HCT116 (cell line): ENCODE measurements at regions not wholly inside any gene's neighbourhood (a gene's known extent, or its start where the extent isn't known, plus 50 kb on each side); places are given as distances from the start of the nearest gene placed in this dataset.

Source experiments
- ATAC-seq: fragments of 200-7000 bp; cut with Tn5 transposase; 2 replicates; pipeline ENCODE4 v1.9.1; 2020; ENCODE audit warnings: mild to moderate bottlenecking, moderate library complexity
- BruUV-seq: library from RNA; stranded (reverse); fragments of 400-500 nt; replicated peaks from 2 replicates; lab custom pipeline; 2021; lab: Mats Ljungman, UMichigan
- CTCF ChIA-PET: fragments of 300-600 bp; sonication (Branson Sonifier 250); formaldehyde crosslinking; loops from one replicate; lab custom pipeline; 2021; ENCODE audit warnings: antibody characterized with exemption; lab: Charles Lee
- POLR2A ChIA-PET: fragments of 300-600, 350-600 bp; sonication (Branson Sonifier 250); formaldehyde crosslinking; loops from one replicate; lab custom pipeline; 2021; ENCODE audit warnings: antibody characterized with exemption; lab: Charles Lee
- RAD21 ChIA-PET, 2 experiments: fragments of 300-600 bp; sonication (Branson Sonifier 250); formaldehyde crosslinking; loops; one replicate each; lab custom pipeline; 2023; ENCODE audit warnings: low total read pairs in 2 of 2; ENCODE audit not compliant: uncharacterized antibody in 2 of 2, unreplicated experiment in 2 of 2, low non-redundant PET in 1 of 2; lab: Charles Lee
- DNase-seq: peaks from one replicate; pipeline ENCODE4 v3.0.0-alpha.2; 2010; ENCODE audit warnings: low read depth, low spot score
- H2AFZ ChIP-seq: fragments of 200-600 bp; shearing (Covaris generic), sonication (generic); 2 replicates; pipeline ENCODE4 v1.6.1; 2017; ENCODE audit warnings: low read depth, mixed run types, mixed read lengths, antibody characterized with exemption, low read length; ENCODE audit not compliant: poor library complexity, severe bottlenecking
- H3K27ac ChIP-seq: 2 replicates; pipeline ENCODE4 v1.5.1; 2012; ENCODE audit warnings: low read depth, low read length
- H3K27me3 ChIP-seq: fragments of 200-600 bp; sonication (generic); 2 replicates; pipeline ENCODE4 v1.6.1; 2016; ENCODE audit warnings: mixed run types, low read length, mixed read lengths; ENCODE audit not compliant: insufficient read depth
- H3K36me3 ChIP-seq, 2 experiments: fragments of 200-500 bp in 1 of 2; fragments of 200-600 bp in 1 of 2; sonication (Bioruptor generic) in 1 of 2; sonication (generic) in 1 of 2; 2 replicates each; pipeline versions ENCODE4 v1.5.1 to v1.6.1; 2014 to 2016; ENCODE audit warnings: low read length in 2 of 2, inconsistent platforms in 1 of 2, mixed read lengths in 1 of 2, mixed run types in 1 of 2; ENCODE audit not compliant: insufficient read depth in 2 of 2, control insufficient read depth in 1 of 2
- H3K4me1 ChIP-seq, 2 experiments: fragments of 200-600 bp in 1 of 2; sonication (generic) in 1 of 2; 2 replicates each; pipeline versions ENCODE4 v1.5.1 to v1.6.1; 2012 to 2017; ENCODE audit warnings: low read length in 2 of 2, inconsistent platforms in 1 of 2, mild to moderate bottlenecking in 1 of 2, mixed read lengths in 1 of 2, mixed run types in 1 of 2, moderate library complexity in 1 of 2; ENCODE audit not compliant: insufficient read depth in 2 of 2, control insufficient read depth in 1 of 2
- H3K4me2 ChIP-seq: fragments of 200-600 bp; sonication (generic); 2 replicates; pipeline ENCODE4 v1.6.1; 2017; ENCODE audit warnings: mixed run types, low read length, mixed read lengths
- H3K4me3 ChIP-seq, 2 experiments: fragments of 200-600 bp in 1 of 2; sonication (generic) in 1 of 2; replicated peaks in 1 of 2; 2 replicates each; pipeline ENCODE4 v1.5.1; 2011 to 2016; ENCODE audit warnings: low read length in 2 of 2, control low read depth in 1 of 2, low read depth in 1 of 2, mild to moderate bottlenecking in 1 of 2, mixed read lengths in 1 of 2, mixed run types in 1 of 2
- H3K79me2 ChIP-seq: fragments of 200-600 bp; sonication (generic); 2 replicates; pipeline ENCODE4 v1.6.1; 2017; ENCODE audit warnings: mild to moderate bottlenecking, mixed run types, low read length, moderate library complexity, mixed read lengths; ENCODE audit not compliant: insufficient read depth
- H3K9ac ChIP-seq: fragments of 200-600 bp; sonication (generic); 2 replicates; pipeline ENCODE4 v1.6.1; 2016; ENCODE audit warnings: low read length, mixed read lengths
- H3K9me2 ChIP-seq: fragments of 200-600 bp; sonication (generic), shearing (Covaris generic); 2 replicates; pipeline ENCODE4 v1.6.1; 2017; ENCODE audit warnings: mixed run types, mild to moderate bottlenecking, moderate library complexity; ENCODE audit not compliant: insufficient read depth
- H3K9me3 ChIP-seq, 2 experiments: fragments of 200-500 bp in 1 of 2; fragments of 200-600 bp in 1 of 2; sonication (Bioruptor generic) in 1 of 2; sonication (generic) in 1 of 2; 2 replicates each; pipeline ENCODE4 v1.6.1; 2014 to 2017; ENCODE audit warnings: low read length in 2 of 2, mixed read lengths in 2 of 2, inconsistent platforms in 1 of 2, low read depth in 1 of 2, mild to moderate bottlenecking in 1 of 2, mixed run types in 1 of 2, moderate library complexity in 1 of 2; ENCODE audit not compliant: control insufficient read depth in 1 of 2, insufficient read depth in 1 of 2
- H4K20me1 ChIP-seq: fragments of 200-600 bp; sonication (generic), shearing (Covaris generic); 2 replicates; pipeline ENCODE4 v1.6.1; 2017; ENCODE audit warnings: mixed run types, mild to moderate bottlenecking, moderate library complexity; ENCODE audit not compliant: insufficient read depth
- CBX3 ChIP-seq: IDR thresholded peaks from 2 replicates; pipeline ENCODE4 v1.6.1; 2012; ENCODE audit warnings: low read depth
- EGR1 ChIP-seq: IDR thresholded peaks from 2 replicates; pipeline ENCODE4 v1.6.1; 2012; ENCODE audit warnings: low read depth
- ELF1 ChIP-seq: IDR thresholded peaks from 2 replicates; pipeline ENCODE4 v1.6.1; 2012; ENCODE audit warnings: low read depth, borderline replicate concordance
- EZH2 ChIP-seq: fragments of 200-600 bp; sonication (generic); IDR thresholded peaks from 2 replicates; pipeline ENCODE4 v1.6.1; 2017; ENCODE audit warnings: antibody characterized with exemption, mixed run types
- EZH2phosphoT487 ChIP-seq: fragments of 200-600 bp; IDR thresholded peaks from 2 replicates; pipeline ENCODE4 v1.6.1; 2018; ENCODE audit warnings: antibody characterized with exemption, borderline replicate concordance
- FOSL1 ChIP-seq: IDR thresholded peaks from 2 replicates; pipeline ENCODE4 v1.6.1; 2012; ENCODE audit warnings: low read depth
- JUND ChIP-seq: IDR thresholded peaks from 2 replicates; pipeline ENCODE4 v1.6.1; 2012
- MAX ChIP-seq: IDR thresholded peaks from 2 replicates; pipeline ENCODE4 v1.6.1; 2012
- POLR2A ChIP-seq: IDR thresholded peaks from 2 replicates; pipeline ENCODE4 v1.7.0; 2011; ENCODE audit warnings: borderline replicate concordance; ENCODE audit not compliant: insufficient read depth, insufficient read length; ENCODE audit errors: extremely low read depth
- REST ChIP-seq: IDR thresholded peaks from 2 replicates; pipeline ENCODE4 v1.6.1; 2012; ENCODE audit warnings: low read depth
- SIN3A ChIP-seq: IDR thresholded peaks from 2 replicates; pipeline ENCODE4 v1.6.1; 2012; ENCODE audit warnings: low read depth
- SP1 ChIP-seq: IDR thresholded peaks from 2 replicates; pipeline ENCODE4 v1.6.1; 2012; ENCODE audit warnings: low read depth
- SRF ChIP-seq: IDR thresholded peaks from 2 replicates; pipeline ENCODE4 v1.6.1; 2012; ENCODE audit warnings: low read depth
- TCF7L2 ChIP-seq: IDR thresholded peaks from 2 replicates; pipeline ENCODE4 v1.7.0; 2011; ENCODE audit warnings: borderline replicate concordance, inconsistent platforms; ENCODE audit not compliant: insufficient read depth, insufficient read length; ENCODE audit errors: extremely low read depth
- YY1 ChIP-seq: IDR thresholded peaks from 2 replicates; pipeline ENCODE4 v1.6.1; 2011; ENCODE audit warnings: low read length, low read depth, moderate library complexity, mild to moderate bottlenecking; ENCODE audit not compliant: insufficient replicate concordance; ENCODE audit errors: extremely low read depth
- ZBTB33 ChIP-seq: IDR thresholded peaks from 2 replicates; pipeline ENCODE4 v1.6.1; 2011; ENCODE audit warnings: mild to moderate bottlenecking, low read length, moderate library complexity; ENCODE audit not compliant: insufficient replicate concordance; ENCODE audit errors: extremely low read depth
- ZFX ChIP-seq: fragments of 450-650 bp; IDR thresholded peaks from 2 replicates; pipeline ENCODE4 v1.6.1; 2017
- ZNF274 ChIP-seq: fragments of 200-500 bp; sonication (Bioruptor generic); IDR thresholded peaks from 2 replicates; pipeline ENCODE4 v1.6.1; 2014; ENCODE audit warnings: mild to moderate bottlenecking, low read depth, low read length, inconsistent platforms
- intact Hi-C: fragments of 100-400 bp; cut with micrococcal nuclease; formaldehyde crosslinking; loops from 2 replicates; pipeline ENCODE4 v1.10.0; 2022

- POLR2A ChIA-PET, result no interaction called here
- ATAC-seq, result no peak
- intact Hi-C loops, result no loop called here
Observed at GRCh38 chr1:80973101-80973500, 827.6 kb upstream of the ADGRL2 start.

More at GRCh38 chr1:80973101-80973500, 827.6 kb upstream of the ADGRL2 start:
- no peaks in the 10 kb centered on the region for H3K27me3 ChIP-seq
- no peaks in the 10 kb centered on the region for H4K20me1 ChIP-seq
- BruUV-seq, result no TSS peak
- H2AFZ ChIP-seq, result no peak overlapping the region
- H3K9ac ChIP-seq, result no peak overlapping the region
- H3K9me2 ChIP-seq, result no peaks in the 10 kb centered on the region
- no peak overlapping the region for H3K4me2 ChIP-seq
- 0 out of 4 replicates have a peak, but pooled peaks cover 0 to 3% of the 10 kb centered on the region in 2 experiments for H3K9me3 ChIP-seq
- CTCF ChIA-PET, result no interaction called here
- RAD21 ChIA-PET, result no interaction called here
- no peak for DNase-seq
- no peaks in the 10 kb centered on the region for H3K4me1 ChIP-seq
- H3K79me2 ChIP-seq, result no peaks in the 10 kb centered on the region
- no peak overlapping the region for H3K27ac ChIP-seq
- no peaks in the 10 kb centered on the region for H3K36me3 ChIP-seq
- TF ChIP-seq REST, result no peak
- TF ChIP-seq YY1, result no peak
- no peak for TF ChIP-seq SP1
- TF ChIP-seq EZH2phosphoT487, result no peak
- no peak for TF ChIP-seq ZNF274
- no peak for TF ChIP-seq ZBTB33
- TF ChIP-seq SIN3A, result no peak
- TF ChIP-seq JUND, result no peak
- TF ChIP-seq FOSL1, result no peak
- no peak for TF ChIP-seq ELF1
- no peak for TF ChIP-seq ZFX
- no peak for TF ChIP-seq SRF
- no peak for TF ChIP-seq MAX
- TF ChIP-seq POLR2A, result no peak
- no peak for TF ChIP-seq EGR1
- no peak for TF ChIP-seq CBX3
- no peak for TF ChIP-seq TCF7L2
- no peak for TF ChIP-seq EZH2
- no peak overlapping the region for H3K4me3 ChIP-seq
